ENCODE measurements at regions not wholly inside any gene's neighbourhood (a gene's known extent, or its start where the extent isn't known, plus 50 kb on each side); places are given as distances from the start of the nearest gene placed in this dataset.

DNA sequence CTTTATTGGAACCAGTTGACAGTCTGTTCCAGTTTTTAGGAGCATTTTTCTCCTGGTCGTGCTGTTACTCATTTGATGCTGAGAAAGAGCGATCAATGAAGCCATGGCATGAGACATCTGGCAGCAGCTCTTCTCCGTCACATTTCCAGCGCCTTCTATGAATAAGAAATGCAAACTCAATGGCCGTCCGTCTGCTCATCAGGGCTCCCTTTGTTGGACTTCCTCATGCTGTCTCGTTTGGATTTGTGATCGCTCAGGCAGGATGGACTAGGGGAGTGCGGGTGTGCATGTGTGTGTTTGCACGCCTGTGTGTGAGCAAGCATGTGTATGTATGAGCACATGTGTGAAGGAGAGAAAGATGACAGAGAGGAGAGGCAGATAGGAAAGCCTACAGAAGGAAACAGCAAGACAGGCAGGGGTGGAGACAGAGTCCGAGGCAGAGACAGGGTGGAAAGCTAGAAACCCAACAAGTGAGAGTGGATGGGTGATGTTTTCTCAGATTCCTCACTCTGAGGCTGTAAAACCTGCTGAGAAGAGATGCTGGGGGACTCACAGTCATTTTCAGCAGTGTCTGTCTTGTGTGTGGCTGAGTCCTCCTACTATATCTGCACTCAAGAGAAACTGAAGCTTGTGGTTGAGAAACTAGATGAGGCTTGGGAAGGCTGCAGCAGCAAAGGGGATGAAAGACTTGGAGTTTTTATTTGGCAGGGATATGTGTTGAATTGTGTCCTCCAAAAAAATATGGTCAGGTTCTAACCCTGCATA lies 56.0 kb upstream of the CLMP start:
- TF ChIP-seq CTCF (conservative IDR thresholded peaks at IDR 0.05), result no peak
- no peak for TF ChIP-seq ZFX (IDR thresholded peaks at IDR 0.05)

Data from C4-2B (cell line).